ENCODE measurements at regions not wholly inside any gene's neighbourhood (a gene's known extent, or its start where the extent isn't known, plus 50 kb on each side); places are given as distances from the start of the nearest gene placed in this dataset.

DNA sequence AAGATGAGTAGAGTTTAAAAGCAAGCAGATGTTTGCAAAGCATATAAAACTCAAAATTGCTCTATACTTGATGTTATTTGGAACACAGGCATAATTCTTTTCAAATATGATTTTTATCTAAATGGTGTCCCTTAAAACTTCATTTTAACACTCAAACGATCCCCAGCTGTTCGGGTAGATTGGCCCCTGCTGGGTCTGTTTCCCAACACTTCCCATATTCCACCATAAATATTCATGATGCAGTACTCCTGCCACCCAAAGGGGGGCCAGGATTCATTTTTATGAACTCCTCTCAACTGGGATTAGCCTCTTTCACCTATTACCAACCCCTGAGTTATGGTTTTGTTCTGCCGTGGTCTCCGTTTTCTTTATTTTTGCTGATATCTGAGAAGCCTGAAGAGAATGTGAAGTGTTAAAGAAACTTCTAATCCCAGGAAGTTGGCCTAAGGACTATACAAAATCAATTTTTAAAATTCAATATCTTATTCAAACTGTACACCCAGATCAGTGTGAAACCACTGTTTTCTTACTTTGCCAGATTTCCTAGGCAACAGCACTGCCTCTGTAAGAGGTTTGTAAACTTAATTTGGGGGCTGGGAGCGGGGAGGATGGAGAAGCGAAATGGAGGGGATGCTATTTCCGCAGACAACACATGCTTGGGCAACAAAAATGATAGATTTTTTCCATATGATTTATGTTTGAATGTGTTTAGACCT is 384.1 kb downstream of the DMRT2 start:
- TF ChIP-seq GATA2 (IDR thresholded peaks at IDR 0.05; ENCODE audit: low read depth, low read length) (no peak), GATA3 (IDR thresholded peaks at IDR 0.05; ENCODE audit: low read depth, low read length) (no peak)
